ENCODE measurements at regions not wholly inside any gene's neighbourhood (a gene's known extent, or its start where the extent isn't known, plus 50 kb on each side); places are given as distances from the start of the nearest gene placed in this dataset.

DNA sequence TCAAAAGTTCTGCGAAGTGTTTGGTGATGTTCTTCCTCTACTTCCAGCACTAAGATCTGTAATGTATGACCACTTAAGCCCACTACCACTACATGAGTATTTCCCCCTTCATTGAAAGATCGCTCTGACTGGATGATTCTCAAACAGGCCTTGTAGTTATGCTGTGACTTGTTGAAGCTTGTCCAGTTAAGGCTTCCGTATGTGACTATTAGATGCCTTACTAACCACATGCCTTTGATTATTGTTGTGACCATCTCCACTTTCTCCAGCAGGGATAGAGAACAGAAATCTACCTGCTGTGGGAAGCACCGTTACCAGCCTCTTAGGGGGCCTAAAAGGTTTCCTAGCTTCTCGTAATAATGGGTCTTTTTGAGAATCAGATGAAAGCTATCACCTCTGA is 81.1 kb downstream of the NOC3L start:
- ATAC-seq (ENCODE audit: low FRiP score in 2 of 2): no peak
- Histone ChIP-seq H3K27ac (no peak overlapping the region), H3K4me3 (no peak overlapping the region), H3K36me3 (no peaks in the 10 kb centered on the region), H3K4me1 (peaks cover 0 to 6% (median 0%) of the 10 kb centered on the region in 4 donors), H3K27me3 (no peaks in the 10 kb centered on the region), H3K9me3 (no peaks in the 10 kb centered on the region)
- WGBS, 2 donors: 89 to 92% methylated on average over 5 of the region's 5 CpGs
- no peak for TF ChIP-seq POLR2A (IDR thresholded peaks at IDR 0.05)
- TF ChIP-seq, protein P1, sequence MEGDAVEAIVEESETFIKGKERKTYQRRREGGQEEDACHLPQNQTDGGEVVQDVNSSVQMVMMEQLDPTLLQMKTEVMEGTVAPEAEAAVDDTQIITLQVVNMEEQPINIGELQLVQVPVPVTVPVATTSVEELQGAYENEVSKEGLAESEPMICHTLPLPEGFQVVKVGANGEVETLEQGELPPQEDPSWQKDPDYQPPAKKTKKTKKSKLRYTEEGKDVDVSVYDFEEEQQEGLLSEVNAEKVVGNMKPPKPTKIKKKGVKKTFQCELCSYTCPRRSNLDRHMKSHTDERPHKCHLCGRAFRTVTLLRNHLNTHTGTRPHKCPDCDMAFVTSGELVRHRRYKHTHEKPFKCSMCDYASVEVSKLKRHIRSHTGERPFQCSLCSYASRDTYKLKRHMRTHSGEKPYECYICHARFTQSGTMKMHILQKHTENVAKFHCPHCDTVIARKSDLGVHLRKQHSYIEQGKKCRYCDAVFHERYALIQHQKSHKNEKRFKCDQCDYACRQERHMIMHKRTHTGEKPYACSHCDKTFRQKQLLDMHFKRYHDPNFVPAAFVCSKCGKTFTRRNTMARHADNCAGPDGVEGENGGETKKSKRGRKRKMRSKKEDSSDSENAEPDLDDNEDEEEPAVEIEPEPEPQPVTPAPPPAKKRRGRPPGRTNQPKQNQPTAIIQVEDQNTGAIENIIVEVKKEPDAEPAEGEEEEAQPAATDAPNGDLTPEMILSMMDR (IDR thresholded peaks at IDR 0.05): no peak
- no peak for TF ChIP-seq POLR2AphosphoS5 (IDR thresholded peaks at IDR 0.05)
- no peak for TF ChIP-seq EP300 (IDR thresholded peaks at IDR 0.05)
- DNase-seq: no peak

DNA sequence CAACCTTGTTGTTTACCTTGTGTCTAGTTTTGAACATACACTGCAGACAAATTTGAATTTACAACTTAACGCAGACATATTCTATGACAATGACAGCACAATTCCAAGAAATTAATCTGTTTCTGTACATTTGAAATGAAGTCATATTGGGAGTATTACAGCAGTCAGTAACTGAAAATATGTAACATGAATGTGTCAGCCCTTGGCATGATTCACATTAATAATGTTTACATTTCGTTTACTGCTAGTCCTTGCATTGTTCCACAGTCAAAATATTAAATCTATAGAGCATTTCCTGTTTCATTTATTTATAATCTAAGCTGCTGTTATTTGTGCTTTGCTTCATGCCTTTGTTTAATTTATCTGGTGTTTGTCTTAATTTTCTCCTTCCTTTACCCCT is 80.4 kb downstream of the NOC3L start:
- TF ChIP-seq EP300 (IDR thresholded peaks at IDR 0.05) (no peak), POLR2AphosphoS5 (IDR thresholded peaks at IDR 0.05) (no peak), POLR2A (IDR thresholded peaks at IDR 0.05) (no peak)
- TF ChIP-seq, protein P1 (IDR thresholded peaks at IDR 0.05): no peak
- ATAC-seq (ENCODE audit: low FRiP score in 2 of 2) (no peak), DNase-seq (no peak)
- H3K27me3 ChIP-seq: no peaks in the 10 kb centered on the region
- no peak overlapping the region for H3K27ac ChIP-seq
- no peak overlapping the region for H3K4me3 ChIP-seq
- H3K9me3 ChIP-seq: no peaks in the 10 kb centered on the region
- H3K4me1 ChIP-seq: peaks cover 0 to 6% (median 0%) of the 10 kb centered on the region in 4 donors
- no peaks in the 10 kb centered on the region for H3K36me3 ChIP-seq
- WGBS, 2 donors: 71 to 77% methylated on average over 2 of the region's 2 CpGs

Small RNA genes in the stretch of these regions (small RNA-seq; reads per million reads assigned to genes)
- gene RNU6-657P: 0 reads per million in 4 donors
